Activated CD8-positive, alpha-beta memory T cell treated with anti-CD3 and anti-CD28 coated beads for 48 hours (primary cell): ENCODE measurements at regions not wholly inside any gene's neighbourhood (a gene's known extent, or its start where the extent isn't known, plus 50 kb on each side); places are given as distances from the start of the nearest gene placed in this dataset.
"Not testable (repeated sequence)": the region's sequence is repeated elsewhere in the genome, so short reads cannot be mapped to it uniquely, and the experiment has no call there.

Source experiments
- DNase-seq, 3 experiments: peaks; one replicate each; pipeline ENCODE4 v3.0.0-alpha.2; 2020; ENCODE audit warnings: low read depth in 2 of 3, low spot score in 2 of 3

DNA sequence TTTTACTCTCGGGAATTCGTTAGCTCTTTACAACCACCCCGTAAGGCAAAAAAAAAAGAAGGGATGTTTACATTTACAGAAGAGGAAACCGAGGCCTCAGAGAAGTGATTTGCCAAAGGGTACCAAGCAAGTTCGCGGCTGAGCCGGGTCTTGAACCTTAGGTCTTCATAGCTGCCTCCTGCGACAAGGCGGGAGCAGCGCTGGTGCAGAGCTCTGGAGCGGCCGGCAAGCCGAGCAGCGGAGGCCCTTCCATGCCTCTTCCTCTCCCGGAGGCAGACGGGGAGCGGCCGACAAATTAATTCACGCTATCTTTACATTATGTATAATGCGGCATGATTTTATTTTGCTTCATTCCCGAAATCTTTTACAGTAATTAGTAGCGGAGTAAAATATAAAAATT lies 536.3 kb downstream of the INSC start:
- DNase-seq, result no peak

DNA sequence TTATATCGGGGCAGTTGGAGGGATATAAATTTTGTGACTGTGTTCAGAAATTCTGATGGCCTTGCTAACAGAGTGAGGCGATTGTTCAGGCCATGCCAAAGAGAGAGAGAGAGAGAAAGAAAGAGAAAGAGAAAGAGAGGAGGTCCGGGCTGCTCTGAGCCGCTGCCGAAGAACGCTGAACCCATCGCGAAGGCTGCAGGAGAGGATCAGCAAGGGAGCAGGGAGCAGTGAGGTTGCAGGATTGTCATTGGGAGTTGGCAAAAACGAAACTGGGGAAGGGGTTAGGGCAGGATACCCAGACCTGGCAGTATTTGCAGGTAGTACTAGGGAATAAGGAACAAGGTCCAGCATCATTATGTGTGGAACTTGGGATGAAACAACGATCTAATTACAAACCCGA lies 537.1 kb downstream of the INSC start:
- no peak for DNase-seq

GRCh38 chr11:15653191-15653710 lies 538.5 kb downstream of the INSC start:
- DNase-seq, result no peak

DNA sequence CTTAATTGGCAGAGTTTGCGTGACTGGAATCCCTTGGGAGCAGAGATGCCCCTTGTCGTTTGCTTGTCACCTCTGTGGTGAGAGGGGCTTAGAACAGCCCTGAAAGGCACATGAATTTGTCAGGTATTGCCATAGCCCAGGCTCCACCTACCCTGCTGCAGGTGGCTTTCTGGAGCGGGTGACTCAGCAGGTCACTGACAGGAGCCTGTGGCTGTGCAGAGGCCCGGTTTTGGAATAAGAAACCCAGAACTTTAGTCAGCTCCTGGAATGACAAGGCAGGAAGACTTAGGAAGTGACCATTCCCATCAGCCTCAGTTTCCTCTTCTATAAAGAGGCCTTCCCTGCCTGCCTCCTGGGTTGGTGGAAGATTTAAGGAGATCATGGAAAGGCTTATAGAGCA lies 539.7 kb downstream of the INSC start:
- no peak for DNase-seq

DNA sequence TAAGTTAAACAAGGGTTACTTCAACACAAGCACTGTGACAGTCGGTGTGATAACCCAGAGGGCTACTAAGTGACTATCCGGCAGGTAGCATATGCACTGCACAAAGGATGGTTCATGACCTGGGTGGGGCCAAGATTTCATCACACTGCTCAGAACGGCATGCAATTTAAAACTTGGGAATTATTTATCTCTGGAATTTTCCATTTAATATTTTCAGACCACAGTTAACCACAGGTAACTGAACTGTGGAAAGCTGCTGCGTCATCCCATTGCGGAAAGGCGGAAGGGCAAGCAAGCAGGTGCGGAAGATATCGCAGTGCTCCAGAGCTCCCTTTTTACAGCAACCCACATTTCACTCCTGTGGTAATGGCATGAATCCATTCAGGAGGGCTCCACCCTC lies 540.8 kb downstream of the INSC start:
- DNase-seq, result no peak

- no peak for DNase-seq
These were observed 542.5 kb downstream of the INSC start for GRCh38 chr11:15657264-15657663.

GRCh38 chr11:15660496-15660895 lies 545.8 kb downstream of the INSC start:
- DNase-seq, result no peak

DNA sequence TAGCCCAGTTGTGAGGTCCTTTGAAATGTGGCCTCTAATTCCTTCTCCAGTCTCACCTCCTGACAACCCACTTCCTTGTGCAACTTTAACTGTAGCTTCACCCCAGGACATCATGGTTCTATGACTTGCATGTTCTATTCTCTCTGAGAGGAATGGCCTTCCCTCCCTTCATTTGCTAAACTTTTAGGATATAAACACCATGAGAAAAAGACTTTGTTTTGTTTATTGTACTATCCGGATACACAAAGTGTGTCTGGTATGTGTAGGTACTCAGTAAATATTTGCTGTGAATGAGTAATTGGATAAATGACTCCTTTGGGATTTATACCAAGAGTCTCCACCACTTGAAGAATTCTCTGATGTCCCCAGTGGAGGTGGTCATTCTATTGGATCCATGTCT lies 547.6 kb downstream of the INSC start:
- DNase-seq, result no peak

- DNase-seq, result no peak
These were observed 549.1 kb downstream of the INSC start for GRCh38 chr11:15663777-15664218.

DNA sequence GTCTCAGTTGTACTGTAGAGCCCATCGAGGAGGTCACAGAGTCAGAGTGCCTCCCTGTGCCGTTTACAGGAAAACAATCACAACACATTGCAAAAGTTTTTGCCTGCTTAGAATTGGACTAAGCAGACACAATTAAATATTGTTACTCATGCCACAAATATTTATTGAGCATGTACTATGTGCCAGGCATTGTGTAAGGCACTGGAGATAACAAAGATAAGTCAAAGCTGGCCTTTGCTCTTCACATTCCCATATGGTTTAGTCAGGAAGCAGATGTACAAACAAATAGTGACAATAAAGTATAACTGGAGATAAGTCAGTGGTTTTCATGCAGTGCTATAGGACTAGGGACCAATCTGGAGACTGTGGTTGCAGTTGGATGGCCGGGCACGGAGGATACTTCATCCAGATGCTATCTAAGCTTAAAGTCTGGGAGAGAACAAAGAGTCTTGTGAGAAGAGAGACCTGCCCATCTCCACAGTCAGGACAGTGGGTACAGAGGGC lies 550.7 kb downstream of the INSC start:
- DNase-seq, result no peak

- DNase-seq, result no peak
These were observed 552.5 kb downstream of the INSC start for GRCh38 chr11:15667127-15667725.

- DNase-seq, result no peak
These were observed 554.0 kb downstream of the INSC start for GRCh38 chr11:15668718-15669117.

- DNase-seq, result no peak
These were observed 555.9 kb downstream of the INSC start for GRCh38 chr11:15670520-15671070.

DNA sequence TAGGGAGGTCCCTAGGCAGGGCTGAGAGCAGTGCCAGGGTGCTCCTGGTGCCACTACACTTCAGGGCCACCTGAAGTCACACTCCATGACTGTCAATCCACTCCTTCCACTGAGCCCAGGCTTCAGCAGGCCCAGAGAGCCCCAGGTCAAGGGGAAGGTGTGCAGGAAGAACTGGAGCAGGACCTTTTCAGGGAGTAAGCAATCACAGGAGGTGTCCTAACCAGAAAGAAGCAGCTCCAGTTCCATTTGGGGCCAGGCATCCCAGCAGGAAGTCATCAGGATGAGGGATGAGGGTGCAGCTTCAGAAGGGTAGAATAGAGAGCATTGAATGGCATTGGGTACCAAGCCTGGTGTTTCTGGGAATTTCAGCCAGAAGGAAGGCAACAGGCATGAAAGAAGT lies 556.5 kb downstream of the INSC start:
- DNase-seq, result no peak

DNA sequence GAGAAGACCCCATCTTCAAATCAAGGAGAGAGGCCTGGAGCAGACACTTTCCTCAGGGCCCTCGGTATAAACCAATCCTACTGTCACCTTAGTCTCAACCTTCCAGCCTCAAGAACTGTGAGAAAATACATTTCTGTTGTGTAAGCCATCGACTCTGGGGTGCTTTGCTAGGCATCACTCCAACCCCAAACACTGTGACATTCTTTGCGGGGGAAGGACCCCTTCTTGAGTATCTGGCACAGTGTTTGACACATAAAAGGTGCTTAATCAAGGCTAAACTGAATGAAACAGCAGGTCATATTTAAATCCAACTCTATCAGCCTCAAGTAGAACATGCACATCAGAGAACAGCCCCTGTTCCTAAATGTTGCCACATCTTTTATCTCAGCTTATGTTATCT lies 558.1 kb downstream of the INSC start:
- no peak for DNase-seq

DNA sequence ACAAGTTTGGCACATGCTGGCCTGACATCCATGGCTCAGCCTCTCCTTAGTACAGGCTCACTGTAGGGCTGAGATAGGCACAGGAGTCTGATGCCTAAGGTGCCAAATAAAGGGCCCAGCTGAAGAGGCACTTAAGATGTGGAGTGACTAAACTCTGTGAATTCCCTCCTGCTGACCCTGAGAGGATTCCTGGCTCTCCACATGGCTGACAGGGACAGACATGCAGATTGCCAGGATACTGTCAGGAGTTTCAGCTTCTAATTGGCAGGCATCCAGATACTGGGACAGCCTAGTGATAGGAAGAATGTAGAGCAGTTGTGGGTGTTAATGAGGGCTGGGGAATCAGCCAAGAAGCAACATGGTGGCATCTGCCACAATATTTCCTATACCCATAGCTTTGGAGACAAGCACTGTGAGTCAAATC lies 558.7 kb downstream of the INSC start:
- no peak for DNase-seq

GRCh38 chr11:15674756-15675155 lies 560.0 kb downstream of the INSC start:
- no peak for DNase-seq

- DNase-seq, result no peak
These were observed 561.0 kb downstream of the INSC start for GRCh38 chr11:15675683-15676082.

DNA sequence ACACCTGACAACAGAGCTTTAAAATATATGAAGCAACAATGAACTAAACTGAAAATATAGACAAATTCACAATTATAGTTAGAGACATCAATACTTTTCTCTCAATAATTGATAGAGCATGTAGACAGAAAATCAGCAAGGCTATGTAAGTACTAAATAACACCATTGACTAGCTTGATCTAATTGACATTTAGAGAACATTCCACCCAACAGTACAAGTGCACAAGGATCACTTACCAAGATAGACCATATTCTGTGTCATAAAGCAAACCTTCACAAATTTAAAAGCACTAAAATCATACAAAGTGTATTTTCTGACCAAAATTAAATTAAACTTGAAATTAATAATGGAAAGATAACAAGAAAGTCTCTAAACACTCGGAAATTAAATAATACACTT lies 562.5 kb downstream of the INSC start:
- no peak for DNase-seq

- no peak for DNase-seq
These were observed 568.8 kb downstream of the INSC start for GRCh38 chr11:15683528-15683927.

DNA sequence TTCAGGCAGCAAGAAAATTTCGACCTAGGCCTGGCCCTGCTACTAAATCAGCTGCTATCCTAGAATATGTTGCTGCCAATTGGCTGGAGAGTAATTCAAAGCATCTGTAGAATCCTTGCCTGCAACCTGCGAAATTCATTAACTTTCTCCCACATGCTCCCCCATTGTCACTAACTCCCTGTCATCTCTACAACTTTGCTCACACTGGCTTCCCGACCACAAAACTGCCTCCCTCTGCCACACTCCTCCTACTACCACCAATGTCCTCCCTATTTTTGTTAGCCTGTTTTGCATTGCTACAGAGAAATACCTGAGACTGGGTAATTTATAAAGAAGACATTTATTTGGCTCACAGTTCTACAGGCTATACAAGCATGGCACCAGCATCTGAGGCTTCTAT lies 570.6 kb downstream of the INSC start:
- no peak for DNase-seq

DNA sequence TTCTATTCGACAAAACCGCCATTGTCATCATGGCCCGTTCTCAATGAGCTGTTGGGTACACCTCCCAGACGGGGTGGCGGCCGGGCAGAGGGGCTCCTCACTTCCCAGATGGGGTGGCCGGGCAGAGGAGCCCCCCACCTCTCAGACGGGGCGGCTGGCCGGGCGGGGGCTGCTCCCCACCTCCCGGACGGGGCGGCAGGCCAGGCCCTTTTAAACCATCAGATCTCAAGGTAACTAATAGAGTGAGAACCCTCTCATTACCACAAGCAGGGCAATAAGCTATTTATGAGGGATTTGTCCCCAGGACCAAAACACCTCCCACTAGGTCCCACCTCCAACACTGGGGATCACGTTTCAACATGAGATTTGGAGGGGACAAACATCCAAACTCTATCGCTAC lies 571.5 kb downstream of the INSC start:
- not testable (repeated sequence) for DNase-seq

GRCh38 chr11:15687342-15687741 lies 572.6 kb downstream of the INSC start:
- DNase-seq, result no peak
